Stimulated activated memory B cell treated with anti-CD40 and anti-IgM and Interleukin-4, amounts not matched to agents 10 μg/mL and 1 μg/mL and 100 μg/mL, for 72 hours (primary cell): ENCODE measurements at regions not wholly inside any gene's neighbourhood (a gene's known extent, or its start where the extent isn't known, plus 50 kb on each side); places are given as distances from the start of the nearest gene placed in this dataset.

Experiments used
- ATAC-seq: fragments of 150-1000 bp; cut with Tn5 transposase; 2 replicates; pipeline ENCODE4 v1.10.0; 2021
- H3K27ac Mint-ChIP-seq: one replicate; pipeline ENCODE4 v1.8.0; 2022; ENCODE audit warnings: mild to moderate bottlenecking, mixed read lengths
- H3K27me3 Mint-ChIP-seq: one replicate; pipeline ENCODE4 v1.8.0; 2022; ENCODE audit warnings: mixed read lengths
- H3K36me3 Mint-ChIP-seq: one replicate; pipeline ENCODE4 v1.8.0; 2022; ENCODE audit warnings: mixed read lengths
- H3K4me1 Mint-ChIP-seq: one replicate; pipeline ENCODE4 v1.8.0; 2022; ENCODE audit warnings: mixed read lengths
- H3K4me3 Mint-ChIP-seq: one replicate; pipeline ENCODE4 v1.8.0; 2022; ENCODE audit warnings: mild to moderate bottlenecking, moderate library complexity, mixed read lengths
- H3K9me3 Mint-ChIP-seq: one replicate; pipeline ENCODE4 v1.8.0; 2022; ENCODE audit warnings: mixed read lengths

DNA sequence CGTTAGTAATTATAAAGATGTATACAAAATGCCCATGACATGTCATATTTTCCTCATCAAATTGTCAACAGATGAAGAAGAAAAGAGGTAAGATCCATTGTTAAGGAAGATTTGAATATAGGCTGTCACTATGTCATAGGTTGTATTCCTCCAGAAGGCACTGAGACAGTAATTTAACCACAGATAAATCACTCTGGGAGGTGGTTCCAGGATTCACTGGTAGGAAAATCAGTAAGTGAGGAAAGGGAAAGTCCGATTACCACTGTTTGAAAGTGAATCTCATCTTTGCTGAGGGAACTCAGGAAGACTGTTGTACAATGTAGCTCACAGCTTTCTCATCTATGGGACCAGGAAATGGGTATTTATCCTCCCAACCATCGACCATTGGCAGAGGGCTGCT lies 152.8 kb upstream of the TMEFF2 start:
- ATAC-seq = no peak

DNA sequence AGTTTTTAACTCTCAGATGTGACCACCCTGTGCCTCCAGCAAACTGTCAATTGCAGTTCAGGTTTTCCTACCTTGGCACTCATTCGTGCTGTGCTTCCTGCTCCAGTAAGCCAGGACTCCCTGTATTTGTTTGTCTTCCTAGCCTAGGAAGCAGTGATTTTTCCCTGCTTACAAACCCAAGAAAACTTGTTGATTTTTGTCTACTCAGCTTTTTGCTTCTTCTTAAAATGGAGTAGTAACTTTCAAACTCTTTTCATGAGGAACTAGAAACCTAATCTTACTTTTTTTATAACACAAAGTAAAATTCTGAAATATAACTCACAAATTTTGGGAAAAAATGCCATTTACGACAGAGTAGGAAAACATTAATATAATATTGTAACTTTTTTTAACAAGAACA lies 150.6 kb upstream of the TMEFF2 start:
- H3K4me1 Mint-ChIP-seq = no peaks in the 10 kb centered on the region
- ATAC-seq = no peak
- no peaks in the 10 kb centered on the region for H3K27me3 Mint-ChIP-seq
- H3K9me3 Mint-ChIP-seq = peaks cover 6% of the 10 kb centered on the region
- no peaks in the 10 kb centered on the region for H3K36me3 Mint-ChIP-seq
- no peak overlapping the region for H3K4me3 Mint-ChIP-seq
- no peak overlapping the region for H3K27ac Mint-ChIP-seq

More for the DNA sequence above, 152.8 kb upstream of the TMEFF2 start:
- Mint-ChIP-seq H3K4me3 (no peak overlapping the region), H3K27me3 (no peaks in the 10 kb centered on the region), H3K4me1 (no peaks in the 10 kb centered on the region), H3K9me3 (peaks cover 3% of the 10 kb centered on the region), H3K36me3 (no peaks in the 10 kb centered on the region), H3K27ac (no peak overlapping the region)

DNA sequence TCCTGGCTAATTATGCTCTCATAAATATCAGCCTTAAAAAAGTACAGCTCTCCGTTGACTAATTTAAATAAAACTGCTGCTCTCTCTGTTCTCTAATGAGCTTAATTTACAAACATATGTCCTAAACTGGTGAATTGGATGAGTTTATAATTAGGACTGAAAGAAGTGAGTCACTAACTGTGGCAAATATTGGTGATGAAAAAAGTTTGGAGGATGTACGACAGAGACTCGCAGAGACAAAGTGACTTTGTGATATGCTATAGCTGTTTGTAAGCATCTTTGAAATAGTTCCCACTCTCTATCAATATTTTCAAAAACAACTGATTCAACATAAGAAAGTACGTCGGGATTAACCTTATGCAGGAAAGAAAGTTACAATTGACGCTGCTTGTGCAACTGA lies 138.9 kb upstream of the TMEFF2 start:
- ATAC-seq = no peak

DNA sequence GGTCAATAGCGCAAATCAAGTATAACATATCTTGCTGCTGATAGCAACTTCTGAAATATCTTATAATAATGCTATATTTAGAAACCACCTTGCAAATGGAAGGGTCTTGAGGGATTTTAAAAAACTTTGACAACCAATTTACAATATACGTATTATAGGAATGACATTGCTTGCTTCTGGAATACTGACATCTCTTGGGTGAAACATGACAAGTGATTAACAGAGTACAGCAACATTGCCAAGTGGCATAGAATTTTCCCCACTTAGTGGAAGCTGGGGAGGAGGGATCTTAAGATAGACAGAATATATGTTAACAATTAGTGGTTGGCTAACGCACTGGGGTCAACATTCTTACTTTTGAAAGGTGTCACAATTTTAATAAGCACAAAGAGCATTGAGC lies 133.6 kb upstream of the TMEFF2 start:
- H3K9me3 Mint-ChIP-seq = no peaks in the 10 kb centered on the region
- no peak overlapping the region for H3K27ac Mint-ChIP-seq
- H3K4me3 Mint-ChIP-seq = no peak overlapping the region
- no peaks in the 10 kb centered on the region for H3K36me3 Mint-ChIP-seq
- peaks cover 7% of the 10 kb centered on the region for H3K4me1 Mint-ChIP-seq
- H3K27me3 Mint-ChIP-seq = no peaks in the 10 kb centered on the region
- no peak for ATAC-seq

More for the DNA sequence above, 138.9 kb upstream of the TMEFF2 start:
- Mint-ChIP-seq H3K27me3 (no peaks in the 10 kb centered on the region), H3K4me1 (no peaks in the 10 kb centered on the region), H3K36me3 (no peaks in the 10 kb centered on the region), H3K27ac (no peak overlapping the region), H3K4me3 (no peak overlapping the region), H3K9me3 (no peaks in the 10 kb centered on the region)

DNA sequence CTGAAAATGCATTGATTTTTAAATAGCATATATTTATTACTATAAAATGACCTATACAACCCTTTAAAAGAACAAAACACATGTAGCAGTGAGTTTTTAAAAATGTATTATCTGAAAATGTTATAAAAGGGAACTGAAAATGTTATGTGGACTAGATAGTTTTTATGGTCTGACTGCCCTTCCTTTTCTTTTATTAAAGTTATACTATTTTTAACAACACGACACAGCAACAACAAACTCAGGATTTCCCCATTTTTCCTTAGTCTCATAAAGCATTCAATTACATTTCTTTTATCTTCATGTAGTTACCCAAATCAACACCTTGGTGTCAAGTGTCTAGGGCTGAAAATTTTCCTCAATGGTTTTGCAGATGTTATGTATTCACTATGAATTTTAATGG lies 132.8 kb upstream of the TMEFF2 start:
- H3K36me3 Mint-ChIP-seq = no peaks in the 10 kb centered on the region
- peaks cover 7% of the 10 kb centered on the region for H3K4me1 Mint-ChIP-seq
- no peaks in the 10 kb centered on the region for H3K27me3 Mint-ChIP-seq
- H3K27ac Mint-ChIP-seq = no peak overlapping the region
- no peak for ATAC-seq
- no peak overlapping the region for H3K4me3 Mint-ChIP-seq
- no peaks in the 10 kb centered on the region for H3K9me3 Mint-ChIP-seq

DNA sequence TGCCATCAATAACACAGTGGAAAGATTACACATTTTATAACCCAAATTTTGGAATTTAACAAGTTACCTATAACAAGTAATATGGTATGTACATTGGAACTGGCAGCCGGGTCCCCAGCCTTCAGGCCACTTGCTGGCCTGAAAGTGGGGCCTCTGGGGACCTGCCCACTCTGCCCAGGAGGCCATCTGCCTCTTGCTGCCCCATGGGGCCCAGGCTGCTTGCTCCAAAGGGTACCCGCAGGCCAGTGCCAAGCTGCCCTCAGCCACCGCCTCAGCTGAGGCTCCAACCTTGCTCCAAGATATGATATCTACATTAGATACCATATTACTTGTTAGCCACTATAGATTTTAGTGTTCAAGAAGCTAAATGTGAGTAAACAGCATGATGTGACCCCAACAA lies 120.8 kb upstream of the TMEFF2 start:
- no peaks in the 10 kb centered on the region for H3K27me3 Mint-ChIP-seq
- H3K36me3 Mint-ChIP-seq = no peaks in the 10 kb centered on the region
- peaks cover 2% of the 10 kb centered on the region for H3K9me3 Mint-ChIP-seq
- H3K4me3 Mint-ChIP-seq = no peak overlapping the region
- no peak overlapping the region for H3K27ac Mint-ChIP-seq
- H3K4me1 Mint-ChIP-seq = no peaks in the 10 kb centered on the region
- no peak for ATAC-seq

DNA sequence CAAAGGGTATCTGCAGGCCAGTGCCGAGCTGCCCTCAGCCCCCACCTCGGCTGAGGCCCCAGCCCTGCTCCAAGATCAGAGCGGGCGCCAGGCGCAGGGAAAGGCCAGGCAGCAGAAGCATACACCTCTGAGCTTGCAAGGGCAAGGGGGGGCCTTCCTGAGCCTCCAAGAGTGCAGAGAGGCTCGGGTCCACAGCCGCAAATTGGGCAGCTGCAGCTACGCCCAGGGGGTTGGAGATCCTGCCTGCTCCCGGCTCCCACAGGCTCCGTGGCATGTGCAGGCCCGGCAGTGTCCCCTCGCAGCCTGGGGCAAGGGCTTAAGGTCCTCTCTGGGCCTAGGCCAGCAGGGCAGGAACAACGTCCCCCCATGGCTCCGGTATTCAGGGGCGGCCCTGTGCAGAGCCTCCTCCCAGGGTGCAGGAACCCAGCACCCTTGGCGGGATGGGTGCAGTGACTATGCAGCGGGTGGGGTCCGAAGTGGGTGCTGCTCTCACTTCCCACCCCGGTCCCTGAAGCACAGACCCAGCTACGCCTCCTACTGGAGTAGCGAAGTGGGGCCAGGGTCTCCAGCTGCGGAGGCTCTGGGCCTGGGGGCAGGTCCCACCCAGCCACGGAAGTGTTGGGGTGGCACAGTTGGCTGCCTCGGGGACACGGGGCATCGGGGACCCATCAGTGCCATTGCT lies 120.2 kb upstream of the TMEFF2 start:
- Mint-ChIP-seq H3K36me3 (no peaks in the 10 kb centered on the region), H3K4me3 (no peak overlapping the region)

DNA sequence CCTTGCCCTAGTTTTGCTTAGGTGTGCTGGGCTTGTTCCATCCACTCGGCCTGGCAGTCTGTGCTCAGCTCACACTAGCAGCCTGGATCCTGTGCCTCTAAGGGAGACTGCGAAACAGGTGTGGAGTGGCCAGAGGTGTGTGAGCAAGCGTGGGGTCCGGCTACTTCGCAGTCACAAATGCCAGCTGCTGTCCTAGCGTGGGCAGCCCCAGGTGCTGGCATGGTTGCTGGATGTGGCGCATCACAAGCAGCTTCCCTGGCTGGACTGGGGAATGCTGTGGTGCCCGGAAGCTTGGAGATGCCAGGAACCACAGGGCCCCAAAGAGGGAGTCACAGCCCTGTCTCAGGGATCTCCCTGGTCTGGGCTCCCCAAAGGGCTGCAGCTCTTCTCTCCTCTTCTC lies 119.0 kb upstream of the TMEFF2 start:
- Mint-ChIP-seq H3K4me3 (no peak overlapping the region), H3K9me3 (peaks cover 2% of the 10 kb centered on the region), H3K36me3 (no peaks in the 10 kb centered on the region), H3K27ac (no peak overlapping the region), H3K4me1 (no peaks in the 10 kb centered on the region), H3K27me3 (no peaks in the 10 kb centered on the region)
- ATAC-seq = no peak

More for the DNA sequence above, 120.2 kb upstream of the TMEFF2 start:
- Mint-ChIP-seq H3K27ac (no peak overlapping the region), H3K27me3 (no peaks in the 10 kb centered on the region), H3K4me1 (no peaks in the 10 kb centered on the region), H3K9me3 (peaks cover 2% of the 10 kb centered on the region)
- peak; percentile 53 for ATAC-seq

DNA sequence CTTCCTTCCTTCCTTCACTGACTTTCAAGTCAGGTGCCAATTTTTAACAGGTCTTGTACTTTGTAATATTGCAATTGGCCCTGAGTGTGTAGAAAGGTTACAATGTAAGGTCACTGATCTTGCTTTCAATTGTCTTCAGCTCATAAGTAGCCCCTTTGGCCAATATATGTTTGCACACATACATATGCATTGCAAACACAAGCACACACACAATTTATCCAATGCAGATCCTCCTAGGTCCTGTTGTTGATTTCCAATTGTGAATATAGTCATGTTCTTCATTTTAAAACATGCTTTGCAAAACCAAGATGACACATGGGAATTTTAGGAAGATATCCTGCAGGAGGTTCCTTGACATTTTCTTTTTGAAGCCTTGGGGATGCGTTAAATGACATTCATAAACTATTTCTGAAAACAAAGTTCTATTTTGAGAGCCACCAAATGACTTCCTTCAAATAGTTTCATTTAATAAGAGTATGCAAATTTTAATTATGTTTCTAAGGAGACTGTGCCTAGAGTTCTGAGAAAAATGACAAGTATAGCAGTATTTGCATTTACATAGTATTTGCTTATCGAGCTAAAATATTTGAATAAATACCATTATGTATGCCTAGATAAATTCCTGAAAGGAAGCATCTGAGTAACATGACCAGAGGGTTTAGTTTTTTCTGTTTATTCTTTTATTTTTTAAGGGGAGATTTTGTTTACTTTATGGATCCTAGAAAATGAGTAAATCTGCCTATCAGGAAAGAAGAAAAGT lies 117.1 kb upstream of the TMEFF2 start:
- ATAC-seq = no peak
- Mint-ChIP-seq H3K9me3 (peaks cover 2% of the 10 kb centered on the region), H3K36me3 (no peaks in the 10 kb centered on the region), H3K27ac (no peak overlapping the region), H3K4me1 (no peaks in the 10 kb centered on the region), H3K4me3 (no peak overlapping the region), H3K27me3 (no peaks in the 10 kb centered on the region)

DNA sequence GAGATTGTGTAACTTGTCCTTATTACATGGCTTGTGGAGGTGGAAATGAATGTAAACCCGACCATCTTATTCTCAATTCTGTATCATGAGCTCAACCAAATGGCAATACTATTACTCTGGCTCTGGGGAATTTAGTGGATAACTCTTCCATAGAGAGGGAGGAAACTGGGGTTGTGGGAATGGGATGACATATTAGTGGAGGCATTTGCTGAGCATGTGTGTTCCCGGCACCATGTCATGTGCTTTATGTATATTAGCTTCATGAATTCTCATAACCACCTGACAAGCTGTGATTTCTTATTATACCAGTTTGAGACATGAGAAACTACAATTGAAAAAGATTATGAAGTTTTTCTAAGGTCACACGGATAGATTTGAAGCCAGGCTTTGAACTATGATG lies 112.8 kb upstream of the TMEFF2 start:
- H3K27ac Mint-ChIP-seq = no peak overlapping the region
- H3K36me3 Mint-ChIP-seq = no peaks in the 10 kb centered on the region
- ATAC-seq = no peak
- no peak overlapping the region for H3K4me3 Mint-ChIP-seq
- H3K9me3 Mint-ChIP-seq = peaks cover 2% of the 10 kb centered on the region
- H3K27me3 Mint-ChIP-seq = no peaks in the 10 kb centered on the region
- H3K4me1 Mint-ChIP-seq = no peaks in the 10 kb centered on the region

DNA sequence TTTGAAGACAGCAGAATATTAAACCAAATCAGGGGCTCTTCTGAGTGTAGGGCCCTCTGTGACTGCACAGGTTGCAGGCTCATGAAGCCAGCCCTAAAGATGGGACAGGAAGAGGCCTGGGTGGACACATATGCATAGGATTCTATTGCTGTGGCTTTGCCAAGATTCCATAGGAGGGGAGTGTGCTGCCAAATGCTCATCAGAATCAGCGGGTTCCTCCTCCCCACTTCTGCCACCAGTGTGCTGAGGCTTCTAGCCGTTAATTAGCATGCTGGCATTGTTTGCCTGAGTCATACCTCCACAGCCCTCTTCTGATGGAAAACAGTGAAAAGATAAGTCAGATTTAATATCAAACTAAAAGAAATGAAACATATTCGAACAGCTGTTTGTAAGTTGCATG lies 103.9 kb upstream of the TMEFF2 start:
- Mint-ChIP-seq H3K4me1 (no peaks in the 10 kb centered on the region), H3K9me3 (no peaks in the 10 kb centered on the region), H3K27me3 (no peaks in the 10 kb centered on the region), H3K27ac (no peak overlapping the region), H3K36me3 (no peaks in the 10 kb centered on the region), H3K4me3 (no peak overlapping the region)
- ATAC-seq = no peak

DNA sequence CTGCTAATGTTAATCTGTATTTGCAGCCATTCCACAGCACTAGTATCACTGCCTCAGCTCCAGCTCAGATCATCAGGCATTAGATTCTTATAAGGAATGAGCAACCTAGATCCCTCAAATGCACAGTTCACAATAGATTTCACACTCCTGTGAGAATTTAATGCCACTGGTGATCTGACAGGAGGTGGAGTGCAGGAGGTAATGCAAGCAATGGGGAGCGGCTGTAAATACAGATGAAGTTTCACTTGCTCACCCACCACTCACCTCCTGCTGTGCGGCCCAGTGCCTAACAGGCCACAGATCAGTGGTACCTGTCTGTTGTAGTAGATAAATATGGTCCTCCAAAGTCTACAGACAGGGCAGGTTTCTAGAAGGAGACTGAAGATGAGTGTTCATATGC lies 97.7 kb upstream of the TMEFF2 start:
- no peaks in the 10 kb centered on the region for H3K27me3 Mint-ChIP-seq
- no peak overlapping the region for H3K27ac Mint-ChIP-seq
- no peaks in the 10 kb centered on the region for H3K36me3 Mint-ChIP-seq
- H3K4me1 Mint-ChIP-seq = no peaks in the 10 kb centered on the region
- H3K9me3 Mint-ChIP-seq = no peaks in the 10 kb centered on the region
- no peak overlapping the region for H3K4me3 Mint-ChIP-seq
- no peak for ATAC-seq

DNA sequence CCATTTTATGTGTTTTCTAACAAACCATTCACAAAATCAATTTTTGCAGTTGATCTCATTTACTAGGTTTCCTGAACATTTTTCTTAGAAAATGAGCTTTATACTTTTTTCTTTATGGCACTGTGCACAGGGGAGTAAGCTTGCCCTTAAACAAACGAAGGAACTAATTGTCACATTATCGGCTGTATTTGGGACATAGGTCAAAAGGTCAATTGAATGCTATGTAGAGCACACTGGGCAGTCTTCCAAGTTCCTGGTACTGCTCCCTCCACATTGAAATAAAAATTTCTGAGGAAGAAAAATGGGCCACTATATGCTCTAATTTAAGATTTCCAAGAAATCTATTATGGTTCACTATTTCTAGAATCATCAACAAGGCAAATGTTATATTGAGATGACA lies 93.6 kb upstream of the TMEFF2 start:
- H3K36me3 Mint-ChIP-seq = no peaks in the 10 kb centered on the region
- ATAC-seq = no peak
- H3K27me3 Mint-ChIP-seq = no peaks in the 10 kb centered on the region
- no peak overlapping the region for H3K4me3 Mint-ChIP-seq
- H3K4me1 Mint-ChIP-seq = no peaks in the 10 kb centered on the region
- no peaks in the 10 kb centered on the region for H3K9me3 Mint-ChIP-seq
- H3K27ac Mint-ChIP-seq = no peak overlapping the region

DNA sequence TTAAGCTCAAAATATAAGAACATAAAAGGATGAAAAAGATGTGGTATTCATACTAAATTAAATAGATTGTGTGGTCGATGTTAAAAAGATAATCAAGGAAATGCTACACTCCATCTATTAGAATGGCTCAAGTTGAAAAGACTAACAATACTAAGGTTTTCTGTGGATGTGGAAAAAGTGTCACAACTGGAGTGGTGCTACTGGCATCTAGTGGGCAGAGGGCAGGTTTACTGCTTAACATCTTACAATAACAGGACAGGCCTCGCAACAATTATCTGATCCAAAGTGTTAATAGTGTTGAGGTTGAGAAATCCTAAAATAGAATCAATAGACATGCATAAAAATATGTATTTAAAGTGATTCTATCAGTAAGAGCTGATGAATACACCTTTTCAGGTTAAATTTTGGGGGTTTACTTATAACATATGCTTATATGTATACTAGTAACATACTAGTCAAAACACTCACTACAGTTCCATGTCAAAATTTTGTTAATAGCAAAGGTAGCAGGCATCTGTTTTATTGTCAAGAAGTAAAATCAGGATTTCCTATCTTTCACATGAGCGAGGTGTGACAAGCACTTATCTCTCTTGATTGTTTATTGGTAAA lies 91.5 kb upstream of the TMEFF2 start:
- no peak overlapping the region for H3K4me3 Mint-ChIP-seq
- H3K27me3 Mint-ChIP-seq = no peaks in the 10 kb centered on the region
- no peaks in the 10 kb centered on the region for H3K4me1 Mint-ChIP-seq
- H3K9me3 Mint-ChIP-seq = no peaks in the 10 kb centered on the region
- H3K36me3 Mint-ChIP-seq = no peaks in the 10 kb centered on the region
- ATAC-seq = no peak
- no peak overlapping the region for H3K27ac Mint-ChIP-seq

DNA sequence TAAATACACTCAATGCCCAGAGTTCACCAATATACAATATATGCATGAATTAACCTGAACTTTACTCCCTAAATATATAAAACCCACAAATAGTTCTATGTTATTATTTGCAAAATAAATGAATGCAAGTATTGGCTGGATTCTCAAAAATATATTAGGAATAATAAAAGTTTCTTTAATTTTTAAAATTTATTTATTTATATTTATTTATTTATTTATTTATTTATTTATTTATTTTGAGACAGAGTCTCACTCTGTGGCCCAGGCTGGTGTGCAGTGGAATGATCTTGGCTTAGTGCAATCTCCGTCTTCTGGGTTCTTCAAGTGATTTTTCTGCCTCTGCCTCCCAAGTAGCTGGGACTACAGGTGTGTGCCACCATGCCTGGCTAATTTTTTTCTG lies 88.7 kb upstream of the TMEFF2 start:
- H3K27ac Mint-ChIP-seq = no peak overlapping the region
- no peaks in the 10 kb centered on the region for H3K27me3 Mint-ChIP-seq
- H3K36me3 Mint-ChIP-seq = no peaks in the 10 kb centered on the region
- H3K4me1 Mint-ChIP-seq = no peaks in the 10 kb centered on the region
- H3K9me3 Mint-ChIP-seq = no peaks in the 10 kb centered on the region
- ATAC-seq = no peak
- H3K4me3 Mint-ChIP-seq = no peak overlapping the region

DNA sequence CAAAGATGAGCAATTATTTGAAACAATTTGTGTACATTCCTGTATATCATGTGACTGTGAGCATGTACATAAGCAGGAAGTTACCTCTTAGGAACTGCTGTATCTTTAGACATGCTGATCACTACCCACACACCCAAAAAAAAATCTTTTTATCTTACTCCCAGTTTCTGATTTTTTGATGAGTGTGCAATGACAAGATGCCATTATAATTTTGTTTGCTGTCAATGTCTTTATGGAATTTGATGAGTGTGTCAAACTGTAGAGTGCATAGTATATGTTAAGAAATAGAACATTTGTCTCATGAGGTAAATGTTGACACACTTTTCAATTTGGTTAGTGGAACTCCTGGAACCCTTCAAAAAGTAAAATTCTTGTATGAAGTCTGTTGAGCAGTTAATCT lies 84.0 kb upstream of the TMEFF2 start:
- no peak overlapping the region for H3K27ac Mint-ChIP-seq
- H3K9me3 Mint-ChIP-seq = no peaks in the 10 kb centered on the region
- no peak overlapping the region for H3K4me3 Mint-ChIP-seq
- H3K4me1 Mint-ChIP-seq = peaks cover 9% of the 10 kb centered on the region
- no peaks in the 10 kb centered on the region for H3K36me3 Mint-ChIP-seq
- no peak for ATAC-seq
- H3K27me3 Mint-ChIP-seq = no peaks in the 10 kb centered on the region
